NCI-H2107 (cell line): ENCODE measurements at regions not wholly inside any gene's neighbourhood (a gene's known extent, or its start where the extent isn't known, plus 50 kb on each side); places are given as distances from the start of the nearest gene placed in this dataset.

Source experiments
- DNase-seq: peaks from one replicate; lab custom pipeline; 2025; lab: John Stamatoyannopoulos, UW

DNA sequence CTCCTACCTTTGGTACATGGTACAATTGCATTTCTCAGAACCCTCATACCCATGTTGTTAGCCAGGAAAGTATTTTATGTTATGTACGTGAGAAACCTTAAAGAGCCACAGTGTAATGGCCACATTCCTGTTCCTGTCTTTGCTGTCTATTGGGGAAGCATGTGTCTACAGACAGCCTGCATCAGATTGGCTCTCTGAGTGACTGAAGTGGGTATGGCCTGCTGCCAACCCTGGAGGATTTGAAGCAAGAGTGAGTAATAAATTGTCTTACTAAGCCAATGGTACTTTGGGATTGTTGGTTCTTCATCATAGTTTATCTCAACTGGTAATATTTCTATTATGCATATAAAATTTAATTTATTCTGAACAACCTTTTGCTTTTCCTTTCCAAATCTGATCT lies 574.1 kb downstream of the LMO7 start:
- DNase-seq: no peak

DNA sequence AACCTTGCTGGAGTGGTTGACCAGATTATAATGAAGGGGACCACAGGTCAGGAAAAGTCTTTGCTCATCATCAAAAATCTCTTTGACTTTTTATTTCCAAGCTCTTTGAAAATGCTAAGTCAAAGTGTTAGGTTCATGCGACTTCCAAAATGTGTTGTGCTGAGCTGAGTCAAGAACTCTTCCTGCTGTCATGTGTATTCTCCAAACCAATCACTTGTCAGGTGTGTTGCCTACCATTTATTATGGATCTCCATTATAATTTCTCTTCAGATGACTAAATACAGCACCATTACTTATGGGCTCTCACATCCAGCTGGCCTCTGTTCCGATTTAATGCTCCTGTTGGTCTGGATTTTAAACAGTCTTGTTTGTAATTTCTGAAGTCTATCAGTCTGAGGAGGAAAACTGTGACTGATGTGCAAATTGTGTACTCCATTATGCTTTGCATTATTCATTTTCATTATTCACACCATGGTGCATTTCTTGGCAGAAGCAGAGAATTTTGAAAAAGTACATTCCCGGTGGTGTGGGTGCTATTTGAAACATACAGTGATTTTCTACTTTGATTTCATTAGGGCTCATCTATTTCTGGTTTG lies 562.5 kb downstream of the LMO7 start:
- no peak for DNase-seq

DNA sequence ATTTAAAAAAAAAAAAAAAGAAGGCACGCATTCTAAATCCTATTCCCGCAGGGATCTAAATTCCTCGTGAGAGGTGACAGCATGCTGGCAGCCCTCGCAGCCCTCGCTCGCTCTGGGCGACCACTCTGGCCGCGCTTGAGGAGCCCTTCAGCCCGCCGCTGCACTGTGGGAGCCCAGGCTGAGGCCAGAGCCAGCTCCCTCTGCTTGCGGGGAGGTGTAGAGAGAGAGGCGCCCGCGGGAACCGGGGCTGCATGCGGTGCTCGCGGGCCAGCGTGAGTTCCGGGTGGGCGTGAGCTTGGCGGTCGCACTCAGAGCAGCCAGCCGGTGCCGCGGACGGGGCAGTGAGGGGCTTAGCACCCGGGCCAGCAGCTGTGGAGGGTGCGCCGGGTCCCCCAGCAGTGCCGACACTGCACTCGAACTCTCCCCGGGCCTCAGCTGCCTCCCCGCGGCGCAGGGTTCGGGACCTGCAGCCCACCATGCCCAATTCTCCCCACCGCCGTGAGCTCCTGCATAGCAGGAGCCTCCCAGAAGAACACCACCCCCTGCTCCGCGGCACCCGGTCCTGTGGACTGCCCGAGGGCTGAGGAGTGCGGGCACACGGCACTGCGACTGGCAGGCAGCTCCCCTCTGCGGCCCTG lies 553.9 kb downstream of the LMO7 start:
- no peak for DNase-seq

DNA sequence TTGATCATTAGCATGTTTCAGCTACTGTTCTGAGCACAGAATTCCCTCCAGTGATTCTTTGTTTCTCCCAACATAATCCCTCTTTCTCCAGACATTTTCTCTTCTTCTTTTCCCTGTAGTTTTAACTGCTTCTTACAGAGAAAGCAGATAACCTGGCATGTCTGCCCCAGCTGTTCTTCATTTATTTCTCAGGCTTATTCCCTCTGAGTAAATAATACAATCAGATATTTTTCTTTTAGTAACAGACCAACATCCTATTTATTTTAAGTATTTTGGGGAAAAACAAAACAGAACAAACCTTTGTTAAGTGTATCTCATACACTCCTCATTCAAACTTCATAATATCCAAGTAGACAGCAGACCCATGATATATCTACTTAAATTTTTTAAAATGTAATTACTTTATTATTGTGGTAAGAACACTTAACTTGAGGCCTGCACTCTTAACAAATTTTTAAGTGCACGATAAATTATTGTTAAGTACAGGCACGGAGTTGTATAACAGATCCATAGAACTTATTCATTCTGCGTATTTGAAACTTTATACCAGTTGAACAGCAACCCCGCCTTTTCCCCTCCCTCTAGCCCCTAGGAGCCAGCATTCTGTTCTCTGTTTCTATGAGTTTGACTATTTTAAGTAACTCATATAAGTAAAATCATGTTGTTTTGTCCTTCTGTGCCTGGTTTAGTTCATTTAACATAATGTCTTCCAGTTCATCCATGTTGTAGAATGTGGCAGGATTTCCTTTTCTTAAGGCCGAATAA lies 540.0 kb downstream of the LMO7 start:
- no peak for DNase-seq

DNA sequence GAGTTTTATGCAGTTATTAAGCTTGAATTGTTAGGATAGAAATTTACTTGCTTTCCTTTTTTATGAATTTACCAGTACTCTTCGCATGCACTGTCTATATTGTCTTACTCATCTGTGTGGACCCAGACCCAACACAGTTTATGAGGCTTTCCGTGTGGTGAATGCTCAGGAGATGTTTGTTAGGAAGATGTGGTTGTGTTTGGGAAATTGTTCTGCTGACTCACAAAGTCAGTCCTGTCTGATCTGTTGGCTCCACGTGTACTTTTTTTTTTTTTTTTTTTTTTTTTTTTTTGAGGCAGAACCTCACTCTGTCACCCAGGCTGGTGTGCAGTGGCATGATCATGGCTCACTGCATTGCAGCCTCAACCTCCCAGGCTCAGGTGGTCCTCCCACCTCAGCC lies 532.5 kb downstream of the LMO7 start:
- DNase-seq: no peak

DNA sequence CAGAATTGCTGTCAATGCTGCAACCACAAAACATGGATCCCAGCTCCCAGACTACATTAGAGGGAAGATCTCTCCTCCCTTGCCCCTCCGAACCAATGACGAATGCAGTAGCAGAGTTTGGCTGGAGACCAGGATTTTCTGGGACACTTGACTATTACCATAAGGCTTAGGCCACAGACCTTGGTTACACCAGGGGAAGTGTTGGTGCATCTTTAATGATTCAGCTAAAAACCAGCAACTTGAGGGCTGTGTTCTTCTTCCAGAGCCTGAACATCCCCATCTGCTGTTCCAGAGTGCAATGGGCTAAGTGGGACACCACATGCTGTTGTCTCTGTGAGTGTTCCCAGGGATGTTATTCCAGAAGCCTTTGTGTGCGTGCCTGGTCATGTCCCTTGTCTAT lies 528.2 kb downstream of the LMO7 start:
- DNase-seq: no peak

DNA sequence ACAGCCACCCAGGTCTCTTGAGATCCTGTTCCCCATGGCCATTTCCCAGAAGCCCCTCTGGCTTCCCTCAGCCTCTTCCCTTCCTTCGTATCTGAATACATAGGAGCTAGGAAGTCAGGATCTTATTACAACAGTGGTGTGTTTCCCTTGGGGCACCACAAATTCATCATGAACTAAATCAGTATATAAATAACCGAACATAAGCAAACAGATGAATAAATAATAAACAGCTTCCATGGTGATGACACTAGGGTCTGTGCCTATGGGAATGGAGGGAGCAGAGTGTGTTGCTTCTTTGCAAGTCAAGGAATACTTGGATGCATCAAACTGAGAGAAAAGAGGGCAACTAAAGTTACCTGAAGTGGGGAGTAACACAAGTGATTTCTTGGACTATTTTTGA lies 527.6 kb downstream of the LMO7 start:
- no peak for DNase-seq

DNA sequence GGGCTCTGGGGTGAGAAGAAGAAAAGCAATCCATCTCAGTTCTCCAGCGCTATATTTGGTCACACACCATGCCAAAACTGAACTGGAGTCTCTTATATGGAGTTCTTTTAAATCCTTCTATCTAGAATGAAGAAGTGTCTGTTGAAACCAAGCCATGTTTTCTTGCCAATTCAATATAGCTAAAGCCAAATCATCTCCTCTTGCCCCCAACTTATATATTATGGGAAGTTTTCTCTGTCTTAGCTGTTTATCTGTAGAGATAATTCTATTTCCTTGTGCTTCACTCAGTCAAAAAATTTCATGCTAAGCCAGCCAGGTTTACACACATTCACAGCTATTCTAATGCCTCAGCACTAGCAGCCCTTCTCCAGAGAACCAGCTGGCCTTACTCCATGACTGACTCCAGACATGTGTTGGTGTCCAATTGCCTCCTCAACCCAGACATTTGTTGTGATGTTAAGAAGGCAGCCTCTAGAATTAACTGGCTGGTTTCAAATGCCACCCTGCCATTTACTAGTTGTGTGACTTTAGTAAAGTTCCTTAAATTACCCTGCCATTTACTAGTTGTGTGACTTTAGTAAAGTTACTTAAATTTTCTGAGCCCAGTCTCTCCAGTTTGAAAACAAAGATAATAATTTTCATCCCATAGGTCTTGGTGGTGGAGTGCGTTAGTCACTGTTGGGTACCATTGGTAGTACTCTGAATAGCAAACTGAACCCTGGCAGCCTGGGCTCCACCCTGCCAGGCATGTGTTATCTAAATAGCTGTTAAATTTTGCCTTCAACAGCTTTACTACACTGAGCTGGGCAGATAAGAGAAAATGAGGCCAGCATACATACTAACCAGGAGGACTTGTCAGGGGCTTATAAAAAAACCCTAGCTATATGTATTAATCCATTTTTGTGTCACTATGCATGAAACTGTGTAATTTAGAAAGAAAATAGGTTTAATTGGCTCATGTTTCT lies 525.1 kb downstream of the LMO7 start:
- no peak for DNase-seq

DNA sequence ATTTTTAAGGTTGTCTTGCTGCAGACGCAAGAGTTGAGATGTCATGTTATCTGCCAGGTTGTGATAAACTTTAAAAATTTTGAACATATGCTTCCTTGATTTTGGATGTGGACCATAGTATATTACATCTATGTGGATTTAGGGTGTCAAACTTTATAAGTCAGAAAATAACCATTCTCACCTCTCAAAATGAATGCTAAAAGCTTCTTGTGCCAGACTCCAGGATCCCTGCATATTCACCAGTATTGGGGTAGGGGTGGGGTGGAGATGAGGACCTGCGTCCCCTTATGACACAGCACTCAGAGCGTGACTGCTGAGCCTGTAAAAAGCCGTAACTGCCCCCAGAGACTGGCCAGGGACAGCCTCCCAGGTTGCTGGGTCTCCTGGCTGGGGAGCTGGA lies 524.4 kb downstream of the LMO7 start:
- no peak for DNase-seq

DNA sequence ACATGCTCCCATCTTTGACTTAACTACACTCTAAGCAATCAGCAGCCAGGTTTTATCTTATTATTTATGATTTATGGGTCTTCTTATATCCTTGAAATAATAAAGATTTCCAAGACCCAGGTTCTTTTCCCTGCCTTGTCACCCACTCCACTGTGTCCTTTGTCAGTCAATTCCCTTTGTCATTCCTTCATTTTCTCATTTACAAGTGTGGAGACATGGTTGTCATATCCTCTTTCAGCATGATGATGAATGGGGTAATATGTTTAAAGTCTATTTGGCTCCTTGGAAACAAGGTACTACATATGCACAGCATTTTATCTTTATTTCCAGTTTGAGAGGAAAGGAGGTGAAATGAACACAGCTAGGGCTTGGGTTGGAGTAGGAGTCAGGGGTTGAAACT lies 521.8 kb downstream of the LMO7 start:
- no peak for DNase-seq

DNA sequence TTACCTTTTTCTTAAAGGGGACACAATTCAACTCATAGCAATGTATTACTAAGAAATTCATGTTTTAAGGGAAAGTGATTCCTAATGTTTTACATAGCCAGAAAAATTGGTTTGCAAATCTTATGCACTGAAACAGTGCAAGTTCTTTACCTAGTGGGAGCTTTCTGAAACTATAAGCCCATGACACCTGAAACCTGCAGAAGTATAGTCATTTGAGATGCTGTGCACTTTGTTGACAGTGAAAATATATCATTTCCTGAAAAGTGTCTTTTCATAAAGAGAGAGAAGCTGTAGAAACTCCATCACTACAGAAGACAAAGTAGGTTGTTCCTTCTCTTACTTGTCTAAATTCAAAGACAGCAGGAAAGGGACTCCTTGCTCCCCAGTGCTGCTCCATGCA lies 517.1 kb downstream of the LMO7 start:
- no peak for DNase-seq

DNA sequence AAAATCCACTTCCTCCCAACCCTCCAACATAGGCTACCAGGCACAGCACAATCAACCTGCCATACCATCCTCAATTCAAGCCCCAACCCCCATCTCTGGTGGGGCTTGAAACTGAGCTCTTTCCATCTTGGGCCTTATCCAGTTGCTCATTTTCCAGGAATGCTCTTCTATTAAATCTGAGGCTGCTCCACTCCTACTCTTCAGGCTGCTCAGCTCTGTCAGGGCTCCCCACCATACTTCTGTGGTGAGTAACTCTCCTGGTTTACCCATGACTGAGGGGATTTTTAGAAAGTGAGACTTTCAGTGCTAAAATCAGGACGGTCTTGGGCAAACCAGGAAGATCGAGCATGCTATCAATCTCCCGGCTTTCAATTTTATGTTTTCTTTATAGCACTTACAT lies 512.8 kb downstream of the LMO7 start:
- no peak for DNase-seq

DNA sequence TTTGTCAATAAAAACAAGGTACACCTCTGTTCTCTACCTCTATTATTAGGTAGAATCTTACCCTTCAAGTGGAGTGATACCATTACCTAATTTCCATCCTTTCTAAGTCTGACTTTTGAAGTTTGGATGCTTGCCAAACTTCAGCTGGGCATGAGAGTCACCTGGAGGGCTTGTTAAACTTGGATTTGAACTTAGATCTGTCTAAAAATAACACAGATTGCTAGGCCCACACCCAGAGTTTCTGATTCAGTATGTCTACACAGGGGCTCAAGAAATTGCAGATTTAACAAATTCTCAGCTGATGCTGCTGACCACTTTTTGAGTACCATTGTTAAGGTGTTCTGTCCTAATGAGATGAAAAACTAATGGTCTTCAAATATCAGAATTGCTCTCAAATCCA lies 512.2 kb downstream of the LMO7 start:
- no peak for DNase-seq

DNA sequence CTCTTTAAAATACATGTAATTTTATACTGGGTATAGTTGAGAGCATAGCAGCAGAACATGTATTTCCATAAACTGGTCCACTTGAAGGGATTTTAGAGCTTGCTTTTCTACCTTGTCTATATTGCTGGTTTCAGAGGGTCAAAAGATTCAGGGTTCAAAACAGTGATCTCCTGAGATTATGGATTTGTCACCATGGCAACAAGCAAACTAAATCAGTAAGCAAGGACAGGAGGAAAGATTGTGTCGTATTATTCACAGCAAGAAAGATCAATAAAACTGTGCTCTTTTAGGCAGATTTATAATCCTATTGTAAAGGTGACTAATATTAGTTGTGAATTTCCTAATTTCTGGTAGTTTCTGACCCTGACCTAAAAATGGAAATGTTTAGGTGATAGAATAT lies 496.4 kb downstream of the LMO7 start:
- DNase-seq: no peak

DNA sequence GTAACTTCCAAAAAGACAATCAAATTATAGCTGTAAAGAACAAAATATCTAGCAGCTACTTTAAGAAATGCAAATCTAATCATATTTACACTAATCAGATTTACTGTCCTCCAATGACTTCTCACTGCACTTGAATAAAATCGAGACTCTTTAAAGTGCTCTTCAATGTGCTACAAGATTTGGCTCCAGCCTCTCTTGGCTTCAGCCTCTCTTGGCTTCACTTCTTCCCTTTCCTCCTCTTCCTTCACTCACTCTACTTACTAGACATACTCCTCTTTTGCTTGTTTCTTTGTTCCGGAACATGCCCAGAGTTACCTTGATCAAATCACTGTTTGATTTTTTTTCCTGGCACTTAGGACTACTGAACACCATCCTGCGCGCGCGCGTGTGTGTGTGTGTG lies 495.4 kb downstream of the LMO7 start:
- DNase-seq: no peak

DNA sequence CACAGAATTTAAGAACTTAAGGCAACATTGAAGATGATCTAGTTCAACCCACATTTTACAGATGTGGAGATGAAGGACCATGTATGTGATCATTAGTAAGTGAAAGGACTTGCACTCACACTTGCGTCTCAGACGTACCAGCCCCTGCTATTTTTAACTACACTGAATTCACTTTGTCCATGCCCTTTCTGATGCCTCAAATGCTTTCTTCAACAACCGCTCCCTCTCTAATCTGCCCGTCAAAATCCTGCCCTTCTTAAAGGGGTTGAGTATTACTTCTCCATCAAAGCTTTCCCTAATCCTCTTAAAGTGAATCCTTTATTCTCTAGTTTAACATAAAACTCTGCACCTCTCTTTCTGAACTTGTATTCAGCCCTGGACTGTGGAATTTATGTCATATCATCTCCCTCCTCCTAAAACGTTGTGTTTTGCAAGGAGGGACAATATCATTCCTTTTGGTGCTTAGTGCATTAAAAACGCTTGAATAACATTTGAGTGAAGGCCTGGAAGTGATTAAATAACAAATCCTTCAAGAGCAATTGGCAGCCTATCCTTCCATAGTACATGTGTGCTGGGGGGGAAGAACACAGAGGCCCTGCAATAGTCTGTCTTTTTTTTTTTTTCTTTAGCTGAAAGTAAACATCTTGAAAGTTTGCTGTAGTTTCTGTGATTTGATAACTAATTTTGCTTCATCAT lies 493.3 kb downstream of the LMO7 start:
- DNase-seq: no peak

DNA sequence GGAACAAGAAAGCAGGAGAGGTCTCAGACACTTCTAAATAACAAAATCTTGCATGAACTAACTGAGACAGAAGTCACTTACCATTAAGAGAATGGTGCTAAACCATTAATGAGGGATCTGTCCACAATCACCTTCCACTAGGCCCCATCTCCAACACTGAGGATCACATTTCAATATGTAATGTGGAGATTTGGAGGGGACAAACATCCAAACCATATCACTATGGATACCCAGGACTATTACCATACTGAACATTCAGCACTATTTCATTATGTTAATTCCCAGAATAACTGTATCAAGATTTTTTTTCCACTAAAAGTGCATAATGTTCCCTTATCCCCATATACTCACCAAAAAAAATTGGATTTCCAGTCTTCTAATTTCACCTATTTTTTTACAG lies 491.8 kb downstream of the LMO7 start:
- no peak for DNase-seq

DNA sequence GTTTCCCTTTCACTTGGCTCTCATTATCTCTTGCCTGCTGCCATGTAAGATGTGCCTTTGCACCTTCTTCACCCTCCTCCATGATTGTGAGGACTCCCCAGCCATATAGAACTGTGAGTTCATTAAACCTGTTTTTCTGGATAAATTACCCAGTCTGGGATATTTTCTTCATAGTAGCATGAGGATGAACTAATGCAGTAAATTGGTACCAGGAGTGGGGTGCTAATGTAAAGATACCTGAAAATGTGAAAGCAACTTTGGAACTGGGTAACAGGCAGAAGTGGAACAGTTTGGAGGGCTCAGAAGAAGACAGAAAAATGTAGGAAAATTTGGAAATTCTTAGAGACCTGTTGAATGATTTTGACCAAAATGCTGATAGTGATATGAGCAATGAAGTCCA lies 487.4 kb downstream of the LMO7 start:
- no peak for DNase-seq

DNA sequence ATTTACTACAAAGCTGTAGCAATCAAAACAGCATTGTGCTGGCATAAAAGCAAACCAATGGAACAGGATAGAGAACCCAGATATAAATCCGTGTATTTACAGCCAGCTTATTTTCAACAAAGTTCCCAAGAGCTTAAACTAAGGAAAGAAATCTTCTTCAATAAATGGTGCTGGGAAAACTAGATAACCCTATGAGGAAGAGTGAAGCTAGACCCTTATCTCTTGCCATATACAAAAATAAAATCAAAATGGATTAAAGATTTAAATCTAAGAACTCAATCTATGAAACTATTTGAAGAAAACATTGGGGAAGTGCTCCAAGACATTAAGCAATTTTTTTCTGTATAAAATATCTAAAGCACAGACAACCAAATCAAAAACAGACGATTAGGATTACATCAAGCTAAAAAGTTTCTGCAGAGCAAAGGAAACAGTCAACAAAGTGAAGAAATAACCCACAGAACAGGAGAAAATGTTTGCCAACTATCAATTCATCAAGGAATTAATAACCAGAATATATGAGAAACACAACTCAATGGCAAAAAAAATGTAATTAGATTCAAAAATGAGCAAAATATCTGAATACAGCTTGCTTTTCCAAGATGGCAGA lies 480.7 kb downstream of the LMO7 start:
- no peak for DNase-seq

DNA sequence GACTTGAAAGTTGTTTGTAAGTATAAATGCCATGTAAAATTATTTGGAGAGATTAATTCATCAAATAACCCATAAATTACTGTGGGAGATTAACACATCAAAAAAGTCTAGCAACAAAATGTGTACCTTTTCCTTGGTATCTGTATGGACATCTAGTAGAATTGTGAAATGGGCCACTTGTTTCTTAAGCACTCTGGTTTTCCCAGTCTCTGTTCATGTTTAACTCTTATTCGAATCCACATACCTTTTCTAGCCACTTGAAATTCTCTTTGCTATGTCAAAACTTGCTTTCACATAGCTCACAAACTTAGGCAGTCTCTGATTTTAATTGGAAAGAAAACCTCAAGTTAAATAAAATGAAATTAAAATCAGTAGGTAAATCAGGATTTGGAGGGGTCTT lies 470.6 kb downstream of the LMO7 start:
- DNase-seq: no peak

DNA sequence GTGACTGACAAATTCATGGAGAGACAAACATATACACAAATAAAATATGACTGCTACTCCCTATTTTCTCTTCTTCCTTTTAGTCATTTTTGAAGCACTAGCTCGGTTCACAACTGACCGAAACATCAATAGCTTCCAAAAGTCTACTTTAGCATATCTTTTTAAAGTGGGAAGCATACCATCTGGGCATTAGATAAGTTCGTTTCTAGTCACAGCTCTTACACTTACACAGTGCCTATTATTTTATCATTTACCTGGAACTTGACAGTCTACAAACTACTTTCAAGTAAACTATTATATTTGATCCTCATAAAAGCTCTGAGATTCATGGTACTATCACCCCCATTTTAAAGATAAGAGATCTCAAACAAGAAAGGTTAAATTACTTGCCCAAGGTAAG lies 458.5 kb downstream of the LMO7 start:
- no peak for DNase-seq
